ENCODE measurements at regions not wholly inside any gene's neighbourhood (a gene's known extent, or its start where the extent isn't known, plus 50 kb on each side); places are given as distances from the start of the nearest gene placed in this dataset.

GRCh38 chr7:25864943-25865751 lies 286.9 kb upstream of the NFE2L3 start:
- TF ChIP-seq POLR2A (IDR thresholded peaks at IDR 0.05), result no peak
- no peak for TF ChIP-seq CTCF (IDR thresholded peaks at IDR 0.05)
- DNase-seq (no peak), ATAC-seq (no peak)
- H3K4me1 ChIP-seq, result no peaks in the 10 kb centered on the region
- no peaks in the 10 kb centered on the region for H3K9me3 ChIP-seq
- no peak overlapping the region for H3K27ac ChIP-seq
- H3K36me3 ChIP-seq, result no peaks in the 10 kb centered on the region
- H3K4me3 ChIP-seq, result no peak overlapping the region
- WGBS (ENCODE audit: insufficient coverage, low coverage, low lambda C conversion rate, missing lambda C conversion rate), result 19% methylated on average over 3 of the region's 3 CpGs
- intact Hi-C loops (cut with DNase I), result no loop called here
- H3K27me3 ChIP-seq, result peaks cover 37 to 85% of the 10 kb centered on the region in 2 donors

DNA sequence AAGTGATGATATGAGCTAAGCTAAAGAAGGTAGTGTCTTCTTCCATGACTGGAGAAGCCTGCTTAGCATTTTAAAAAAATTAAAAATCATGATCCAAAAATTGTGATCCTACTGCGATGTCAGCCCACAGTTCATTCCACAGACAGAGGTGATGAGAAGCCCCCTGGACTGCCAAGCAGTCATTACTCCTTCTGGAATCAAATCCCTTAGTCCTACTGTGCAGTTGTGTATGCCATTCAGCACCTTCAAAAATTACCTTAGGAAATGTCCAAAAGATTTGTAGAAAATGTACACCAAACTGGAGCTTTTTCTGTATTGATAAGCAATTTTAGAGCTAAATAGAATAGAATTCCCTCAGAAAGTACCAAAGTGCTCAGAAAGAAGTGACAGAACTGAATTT lies 283.5 kb upstream of the NFE2L3 start:
- no peak overlapping the region for H3K27ac ChIP-seq
- no peaks in the 10 kb centered on the region for H3K36me3 ChIP-seq
- DNase-seq (no peak), ATAC-seq (no peak)
- H3K27me3 ChIP-seq, result peaks cover 7 to 53% of the 10 kb centered on the region in 2 donors
- H3K4me1 ChIP-seq, result no peaks in the 10 kb centered on the region
- WGBS (ENCODE audit: insufficient coverage, low coverage, low lambda C conversion rate, missing lambda C conversion rate), result 57% methylated on average over 1 of the region's 1 CpG
- no peaks in the 10 kb centered on the region for H3K9me3 ChIP-seq
- intact Hi-C loops (cut with DNase I), result no loop called here
- no peak overlapping the region for H3K4me3 ChIP-seq
- no peak for TF ChIP-seq POLR2A (IDR thresholded peaks at IDR 0.05)
- TF ChIP-seq CTCF (IDR thresholded peaks at IDR 0.05), result no peak

DNA sequence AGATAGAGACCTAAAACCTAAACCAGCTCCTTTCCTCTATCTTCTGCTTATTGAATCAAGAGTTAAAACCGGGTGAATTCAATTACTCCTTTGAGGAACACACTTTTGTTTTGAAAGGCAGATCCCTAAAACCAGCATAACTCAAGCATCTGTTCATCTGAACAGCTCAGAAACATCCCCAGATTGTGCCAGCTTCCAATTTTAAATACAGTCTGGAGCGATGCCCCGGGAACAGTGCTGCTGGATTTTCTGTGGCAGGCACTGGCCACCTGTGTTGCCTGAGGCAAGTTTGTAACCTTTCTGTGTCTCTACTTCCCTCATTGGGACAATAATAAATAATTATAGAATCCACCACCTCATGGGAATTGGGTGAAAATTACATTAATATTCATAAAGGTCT lies 281.4 kb upstream of the NFE2L3 start:
- DNase-seq (no peak), ATAC-seq (no peak)
- intact Hi-C loops (cut with DNase I), result no loop called here
- TF ChIP-seq POLR2A (IDR thresholded peaks at IDR 0.05) (no peak), CTCF (IDR thresholded peaks at IDR 0.05) (no peak)
- Histone ChIP-seq H3K4me1 (no peaks in the 10 kb centered on the region), H3K4me3 (no peak overlapping the region), H3K36me3 (no peaks in the 10 kb centered on the region), H3K27ac (no peak overlapping the region), H3K9me3 (no peaks in the 10 kb centered on the region), H3K27me3 (peaks cover 3 to 32% of the 10 kb centered on the region in 2 donors)
- 71% methylated on average over 3 of the region's 3 CpGs for WGBS (ENCODE audit: insufficient coverage, low coverage, low lambda C conversion rate, missing lambda C conversion rate)

DNA sequence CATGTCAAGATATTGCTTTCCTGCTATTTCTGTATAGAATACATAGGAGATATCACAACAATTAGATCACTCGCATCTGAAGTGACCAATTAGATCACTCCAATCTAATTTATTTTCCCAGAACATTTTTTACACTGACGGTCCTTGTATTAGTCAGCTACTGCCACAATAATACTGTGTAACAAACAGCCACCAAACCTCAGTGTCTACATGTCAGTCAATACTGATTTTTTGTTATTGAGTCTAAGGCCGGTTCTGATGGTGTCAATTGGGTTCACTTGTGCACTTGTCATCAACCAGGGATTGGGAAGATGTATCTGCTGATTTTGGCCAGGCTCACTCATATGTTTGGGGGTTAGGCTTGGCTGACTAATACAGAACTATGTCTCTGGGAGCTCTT lies 275.9 kb upstream of the NFE2L3 start:
- ATAC-seq (no peak), DNase-seq (no peak)
- H3K36me3 ChIP-seq, result no peaks in the 10 kb centered on the region
- no peaks in the 10 kb centered on the region for H3K4me1 ChIP-seq
- H3K27ac ChIP-seq, result no peak overlapping the region
- H3K9me3 ChIP-seq, result no peaks in the 10 kb centered on the region
- TF ChIP-seq CTCF (IDR thresholded peaks at IDR 0.05) (no peak), POLR2A (IDR thresholded peaks at IDR 0.05) (no peak)
- H3K4me3 ChIP-seq, result no peak overlapping the region
- 64% methylated on average over 3 of the region's 3 CpGs for WGBS (ENCODE audit: insufficient coverage, low coverage, low lambda C conversion rate, missing lambda C conversion rate)
- H3K27me3 ChIP-seq, result peaks cover 0 to 6% of the 10 kb centered on the region in 2 donors
- intact Hi-C loops (cut with DNase I), result no loop called here
